ENCODE measurements at regions not wholly inside any gene's neighbourhood (a gene's known extent, or its start where the extent isn't known, plus 50 kb on each side); places are given as distances from the start of the nearest gene placed in this dataset.

DNA sequence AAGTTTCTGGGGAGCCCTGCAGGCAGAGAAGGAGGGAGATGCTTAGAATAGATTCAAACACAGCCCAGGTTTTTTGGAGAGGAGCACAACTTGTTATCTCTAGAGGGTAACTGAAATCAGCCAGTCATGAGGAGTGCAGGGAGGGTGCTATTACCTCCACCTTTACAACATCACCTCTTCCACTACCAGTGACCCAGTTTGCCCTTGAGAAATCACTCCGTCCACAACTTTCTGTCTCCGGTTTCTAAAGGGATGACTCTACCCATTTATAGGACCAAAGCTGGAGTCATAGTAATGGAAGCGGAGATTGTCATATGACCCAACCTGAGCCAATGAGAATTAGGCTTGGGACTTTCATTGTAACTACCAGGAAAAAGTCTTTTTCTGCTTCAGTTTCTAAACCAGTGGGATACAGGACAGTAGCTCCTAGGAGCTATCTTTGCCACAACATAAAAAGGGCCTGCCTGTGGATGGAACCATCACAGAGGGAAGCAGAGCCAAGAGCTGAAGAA lies 131.2 kb upstream of the SERPIND1 start:
- Histone ChIP-seq H3K36me3 (ENCODE audit: insufficient read depth, low read length, poor library complexity, severe bottlenecking) (no peaks in the 10 kb centered on the region), H3K27me3 (replicated peaks; ENCODE audit: insufficient read depth, low read depth, low read length, poor library complexity) (no peaks in the 10 kb centered on the region), H3K4me3 (ENCODE audit: low read depth, low read length, poor library complexity, severe bottlenecking) (no peak overlapping the region), H3K4me1 (ENCODE audit: insufficient read depth, low read length, poor library complexity, severe bottlenecking) (no peaks in the 10 kb centered on the region), H3K9me3 (ENCODE audit: low read depth, low read length, poor library complexity, severe bottlenecking) (no peaks in the 10 kb centered on the region), H3K27ac (ENCODE audit: low read depth, low read length, poor library complexity, severe bottlenecking) (no peak overlapping the region)
- ChIA-PET POLR2A (ENCODE audit: low non-redundant PET) (interaction anchor here (0.5 to 0.7 kb wide), 2 partner anchors 62 to 988 kb away, joined by 3 to 10 read pairs; no protein-coding TSS in a partner anchor), CTCF (interaction anchor here (0.7 kb wide), 1 partner anchor 87 kb away, joined by 7 read pairs; no protein-coding TSS in a partner anchor)
- TF ChIP-seq, protein P1, sequence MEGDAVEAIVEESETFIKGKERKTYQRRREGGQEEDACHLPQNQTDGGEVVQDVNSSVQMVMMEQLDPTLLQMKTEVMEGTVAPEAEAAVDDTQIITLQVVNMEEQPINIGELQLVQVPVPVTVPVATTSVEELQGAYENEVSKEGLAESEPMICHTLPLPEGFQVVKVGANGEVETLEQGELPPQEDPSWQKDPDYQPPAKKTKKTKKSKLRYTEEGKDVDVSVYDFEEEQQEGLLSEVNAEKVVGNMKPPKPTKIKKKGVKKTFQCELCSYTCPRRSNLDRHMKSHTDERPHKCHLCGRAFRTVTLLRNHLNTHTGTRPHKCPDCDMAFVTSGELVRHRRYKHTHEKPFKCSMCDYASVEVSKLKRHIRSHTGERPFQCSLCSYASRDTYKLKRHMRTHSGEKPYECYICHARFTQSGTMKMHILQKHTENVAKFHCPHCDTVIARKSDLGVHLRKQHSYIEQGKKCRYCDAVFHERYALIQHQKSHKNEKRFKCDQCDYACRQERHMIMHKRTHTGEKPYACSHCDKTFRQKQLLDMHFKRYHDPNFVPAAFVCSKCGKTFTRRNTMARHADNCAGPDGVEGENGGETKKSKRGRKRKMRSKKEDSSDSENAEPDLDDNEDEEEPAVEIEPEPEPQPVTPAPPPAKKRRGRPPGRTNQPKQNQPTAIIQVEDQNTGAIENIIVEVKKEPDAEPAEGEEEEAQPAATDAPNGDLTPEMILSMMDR (conservative IDR thresholded peaks at IDR 0.05; ENCODE audit: low read depth, low read length), result no peak
- TF ChIP-seq EZH2 (IDR thresholded peaks at IDR 0.05; ENCODE audit: borderline replicate concordance, low read depth, low read length, poor library complexity, severe bottlenecking), result no peak
- intact Hi-C loops (cut with micrococcal nuclease; ENCODE audit: unreplicated experiment), result no loop called here
- BruUV-seq (replicated peaks), result no TSS peak
- DNase-seq (ENCODE audit: low spot score), result no peak

DNA sequence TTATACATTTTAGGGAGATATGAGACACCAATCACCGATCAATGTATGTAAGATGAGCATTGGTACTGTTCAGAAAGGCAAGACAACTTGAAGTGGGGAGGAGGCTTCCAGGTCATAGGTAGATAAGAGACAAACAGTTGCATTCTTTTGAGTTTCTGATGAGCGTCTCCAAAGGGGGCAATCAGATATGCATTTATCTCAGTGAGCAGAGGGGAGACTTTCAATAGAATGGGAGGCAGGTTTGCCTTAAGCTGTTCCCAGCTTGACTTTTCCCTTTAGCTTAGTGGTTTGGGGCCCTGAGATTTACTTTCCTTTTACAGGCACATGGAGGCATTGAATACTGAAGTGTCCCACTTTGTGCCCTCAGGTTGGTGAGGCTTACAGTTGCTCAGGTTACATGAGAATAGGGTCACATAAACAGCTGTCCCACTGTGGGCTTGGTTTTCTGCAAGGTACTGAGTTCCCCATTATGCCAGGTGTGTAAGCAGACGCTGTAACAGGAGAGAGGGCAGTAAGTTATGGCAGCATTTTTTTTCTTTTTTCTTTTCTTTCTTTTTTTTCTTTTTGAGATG lies 129.8 kb upstream of the SERPIND1 start:
- Histone ChIP-seq H3K27ac (ENCODE audit: low read depth, low read length, poor library complexity, severe bottlenecking) (no peak overlapping the region), H3K4me3 (ENCODE audit: low read depth, low read length, poor library complexity, severe bottlenecking) (no peak overlapping the region), H3K36me3 (ENCODE audit: insufficient read depth, low read length, poor library complexity, severe bottlenecking) (no peaks in the 10 kb centered on the region), H3K9me3 (ENCODE audit: low read depth, low read length, poor library complexity, severe bottlenecking) (no peaks in the 10 kb centered on the region), H3K27me3 (replicated peaks; ENCODE audit: insufficient read depth, low read depth, low read length, poor library complexity) (no peaks in the 10 kb centered on the region), H3K4me1 (ENCODE audit: insufficient read depth, low read length, poor library complexity, severe bottlenecking) (no peaks in the 10 kb centered on the region)
- BruUV-seq (replicated peaks), result no TSS peak
- no peak for DNase-seq (ENCODE audit: low spot score)
- intact Hi-C loops (cut with micrococcal nuclease; ENCODE audit: unreplicated experiment), result no loop called here
- TF ChIP-seq, protein P1 (conservative IDR thresholded peaks at IDR 0.05; ENCODE audit: low read depth, low read length), result no peak
- TF ChIP-seq EZH2 (IDR thresholded peaks at IDR 0.05; ENCODE audit: borderline replicate concordance, low read depth, low read length, poor library complexity, severe bottlenecking), result no peak
- ChIA-PET POLR2A (ENCODE audit: low non-redundant PET) (no interaction called here), CTCF (no interaction called here)

DNA sequence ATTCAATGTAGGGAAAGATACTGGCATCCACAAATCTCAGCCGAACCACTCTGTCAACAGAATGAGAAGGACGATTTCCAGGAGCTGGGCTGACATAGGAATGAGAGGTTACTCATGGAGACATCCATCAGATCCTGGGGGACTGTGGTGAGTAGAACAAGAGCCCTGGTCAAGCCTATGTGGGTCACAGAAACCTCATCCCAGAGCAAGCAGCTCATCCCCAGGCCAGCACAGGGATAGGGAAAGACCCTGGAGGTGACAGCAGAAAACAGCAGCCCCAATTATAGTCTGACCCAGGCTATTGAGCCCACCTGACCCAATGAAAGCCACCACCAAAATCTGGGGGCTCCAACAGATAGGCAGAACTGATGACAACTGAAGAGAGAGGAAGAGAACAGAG lies 128.0 kb upstream of the SERPIND1 start:
- H3K4me3 ChIP-seq (ENCODE audit: low read depth, low read length, poor library complexity, severe bottlenecking), result no peak overlapping the region
- BruUV-seq (replicated peaks), result no TSS peak
- no peaks in the 10 kb centered on the region for H3K4me1 ChIP-seq (ENCODE audit: insufficient read depth, low read length, poor library complexity, severe bottlenecking)
- POLR2A ChIA-PET (ENCODE audit: low non-redundant PET), result no interaction called here
- CTCF ChIA-PET, result no interaction called here
- no peaks in the 10 kb centered on the region for H3K36me3 ChIP-seq (ENCODE audit: insufficient read depth, low read length, poor library complexity, severe bottlenecking)
- intact Hi-C loops (cut with micrococcal nuclease; ENCODE audit: unreplicated experiment), result no loop called here
- no peak for TF ChIP-seq EZH2 (IDR thresholded peaks at IDR 0.05; ENCODE audit: borderline replicate concordance, low read depth, low read length, poor library complexity, severe bottlenecking)
- TF ChIP-seq, protein P1 (conservative IDR thresholded peaks at IDR 0.05; ENCODE audit: low read depth, low read length), result no peak
- no peaks in the 10 kb centered on the region for H3K27me3 ChIP-seq (replicated peaks; ENCODE audit: insufficient read depth, low read depth, low read length, poor library complexity)
- no peak overlapping the region for H3K27ac ChIP-seq (ENCODE audit: low read depth, low read length, poor library complexity, severe bottlenecking)
- no peaks in the 10 kb centered on the region for H3K9me3 ChIP-seq (ENCODE audit: low read depth, low read length, poor library complexity, severe bottlenecking)
- no peak for DNase-seq (ENCODE audit: low spot score)

All from A673 (cell line).